ENCODE measurements at regions not wholly inside any gene's neighbourhood (a gene's known extent, or its start where the extent isn't known, plus 50 kb on each side); places are given as distances from the start of the nearest gene placed in this dataset.

GRCh38 chr4:55178226-55179005, 53.0 kb upstream of the KDR start:
- no peak for TF ChIP-seq POLR2A (IDR thresholded peaks at IDR 0.05)
- no peak for TF ChIP-seq CTCF (IDR thresholded peaks at IDR 0.05 in 4 of 5, conservative IDR thresholded peaks at IDR 0.05 in 1 of 5)
